GM19372 (cell line): ENCODE measurements at regions not wholly inside any gene's neighbourhood (a gene's known extent, or its start where the extent isn't known, plus 50 kb on each side); places are given as distances from the start of the nearest gene placed in this dataset.

Experiments used
- ATAC-seq: cut with Tn5 transposase; IDR thresholded peaks from one replicate; pipeline ENCODE4 v1.9.1; 2021; ENCODE audit warnings: mild to moderate bottlenecking, low read depth, moderate library complexity; ENCODE audit not compliant: unreplicated experiment

- no peak for ATAC-seq
These were observed 501.5 kb downstream of the NR4A2 start for GRCh38 chr2:155830817-155831579.

- no peak for ATAC-seq
These were observed 502.2 kb downstream of the NR4A2 start for GRCh38 chr2:155830351-155830750.

GRCh38 chr2:155825876-155826275 lies 506.6 kb downstream of the NR4A2 start:
- ATAC-seq, result no peak

GRCh38 chr2:155815851-155816250 lies 516.7 kb downstream of the NR4A2 start:
- peak; percentile 82 for ATAC-seq

- no peak for ATAC-seq
These were observed 517.2 kb downstream of the NR4A2 start for GRCh38 chr2:155815275-155815674.

GRCh38 chr2:155810411-155810810 lies 522.1 kb downstream of the NR4A2 start:
- ATAC-seq, result no peak

- ATAC-seq, result no peak
These were observed 529.6 kb downstream of the NR4A2 start for GRCh38 chr2:155802888-155803287.

GRCh38 chr2:155792666-155793065 lies 539.9 kb downstream of the NR4A2 start:
- ATAC-seq, result no peak

GRCh38 chr2:155770516-155770915 lies 562.0 kb downstream of the NR4A2 start:
- ATAC-seq, result no peak

- ATAC-seq, result no peak
These were observed 566.0 kb downstream of the NR4A2 start for GRCh38 chr2:155766342-155767115.

GRCh38 chr2:155755481-155755880 lies 577.0 kb downstream of the NR4A2 start:
- ATAC-seq, result no peak

GRCh38 chr2:155748131-155748530 lies 584.4 kb downstream of the NR4A2 start:
- no peak for ATAC-seq

GRCh38 chr2:155747531-155747930 lies 585.0 kb downstream of the NR4A2 start:
- no peak for ATAC-seq

GRCh38 chr2:155733091-155733853 lies 599.2 kb downstream of the NR4A2 start:
- ATAC-seq, result no peak

GRCh38 chr2:155730804-155731203 lies 601.7 kb downstream of the NR4A2 start:
- ATAC-seq, result no peak

- no peak for ATAC-seq
These were observed 605.2 kb downstream of the NR4A2 start for GRCh38 chr2:155727187-155727895.

- ATAC-seq, result no peak
These were observed 610.2 kb downstream of the NR4A2 start for GRCh38 chr2:155722290-155722689.

GRCh38 chr2:155715705-155716104 lies 616.8 kb downstream of the NR4A2 start:
- no peak for ATAC-seq

- ATAC-seq, result no peak
These were observed 617.5 kb downstream of the NR4A2 start for GRCh38 chr2:155714983-155715382.

GRCh38 chr2:155708071-155708470 lies 624.5 kb downstream of the NR4A2 start:
- no peak for ATAC-seq

GRCh38 chr2:155703917-155704316 lies 628.6 kb downstream of the NR4A2 start:
- ATAC-seq, result no peak
